22Rv1 (cell line): ENCODE measurements at regions not wholly inside any gene's neighbourhood (a gene's known extent, or its start where the extent isn't known, plus 50 kb on each side); places are given as distances from the start of the nearest gene placed in this dataset.

Experiments used
- ZFX ChIP-seq: fragments of 450-650 bp; IDR thresholded peaks from 2 replicates; pipeline ENCODE4 v1.6.1; 2017; ENCODE audit warnings: antibody characterized with exemption, borderline replicate concordance
- TF ChIP-seq, protein P1 (sequence below): fragments of 450-650 bp; IDR thresholded peaks from 2 replicates; pipeline ENCODE4 v1.5.1; 2017; ENCODE audit warnings: mild to moderate bottlenecking

DNA sequence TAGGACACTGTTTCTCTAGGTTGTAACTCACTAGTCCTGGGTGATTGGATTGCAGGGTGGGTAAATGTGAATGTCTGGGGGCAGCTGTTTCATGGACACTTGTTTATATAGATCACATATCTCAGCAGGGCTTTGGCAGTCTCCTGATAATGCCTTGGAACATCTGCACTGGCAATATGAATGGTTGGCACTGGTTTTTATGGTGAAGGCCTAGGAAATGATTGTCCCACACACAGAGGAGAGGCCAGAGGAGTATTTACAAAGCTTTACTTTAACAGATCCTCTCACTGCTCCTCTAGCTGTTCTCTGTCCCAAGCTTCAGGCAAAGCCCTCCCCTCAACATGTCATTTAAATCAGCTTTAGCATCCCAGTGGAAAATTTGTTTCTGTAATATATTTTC lies 171.3 kb upstream of the STEAP4 start:
- TF ChIP-seq, protein P1, sequence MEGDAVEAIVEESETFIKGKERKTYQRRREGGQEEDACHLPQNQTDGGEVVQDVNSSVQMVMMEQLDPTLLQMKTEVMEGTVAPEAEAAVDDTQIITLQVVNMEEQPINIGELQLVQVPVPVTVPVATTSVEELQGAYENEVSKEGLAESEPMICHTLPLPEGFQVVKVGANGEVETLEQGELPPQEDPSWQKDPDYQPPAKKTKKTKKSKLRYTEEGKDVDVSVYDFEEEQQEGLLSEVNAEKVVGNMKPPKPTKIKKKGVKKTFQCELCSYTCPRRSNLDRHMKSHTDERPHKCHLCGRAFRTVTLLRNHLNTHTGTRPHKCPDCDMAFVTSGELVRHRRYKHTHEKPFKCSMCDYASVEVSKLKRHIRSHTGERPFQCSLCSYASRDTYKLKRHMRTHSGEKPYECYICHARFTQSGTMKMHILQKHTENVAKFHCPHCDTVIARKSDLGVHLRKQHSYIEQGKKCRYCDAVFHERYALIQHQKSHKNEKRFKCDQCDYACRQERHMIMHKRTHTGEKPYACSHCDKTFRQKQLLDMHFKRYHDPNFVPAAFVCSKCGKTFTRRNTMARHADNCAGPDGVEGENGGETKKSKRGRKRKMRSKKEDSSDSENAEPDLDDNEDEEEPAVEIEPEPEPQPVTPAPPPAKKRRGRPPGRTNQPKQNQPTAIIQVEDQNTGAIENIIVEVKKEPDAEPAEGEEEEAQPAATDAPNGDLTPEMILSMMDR, result no peak
- no peak for TF ChIP-seq ZFX
